Lower leg skin (tissue), 4 donors: ENCODE measurements at regions not wholly inside any gene's neighbourhood (a gene's known extent, or its start where the extent isn't known, plus 50 kb on each side); places are given as distances from the start of the nearest gene placed in this dataset.

Experiments used
- DNase-seq, 2 donors: peaks; one replicate each; pipeline ENCODE4 v3.0.0-alpha.2; 2019; ENCODE audit warnings: low spot score in 2 of 2
- H3K4me3 ChIP-seq: fragments of 200-600 bp; sonication (generic); 2 replicates; pipeline ENCODE4 v1.5.1; 2017; ENCODE audit warnings: mild to moderate bottlenecking, low read depth; ENCODE audit not compliant: poor library complexity, severe bottlenecking
- CTCF ChIP-seq, 3 donors: fragments of 450-650 bp; IDR thresholded peaks; one replicate each; pipeline ENCODE4 v1.5.1; 2016; ENCODE audit warnings: antibody characterized with exemption in 3 of 3, mild to moderate bottlenecking in 3 of 3, moderate library complexity in 2 of 3
- POLR2A ChIP-seq, 2 donors: fragments of 450-650 bp; IDR thresholded peaks; one replicate each; pipeline ENCODE4 v1.6.1; 2016 to 2017; ENCODE audit warnings: antibody characterized with exemption in 2 of 2, mild to moderate bottlenecking in 1 of 2, moderate library complexity in 1 of 2
- WGBS, 2 donors: methylation state at CpG; one replicate each; pipeline ENCODE4 v1.1.5; 2018; 5-methylcytosine and 5-hydroxymethylcytosine counted together
- intact Hi-C: fragments of 100-400 bp; cut with DNase I; formaldehyde crosslinking; loops from one replicate; pipeline ENCODE4 v1.15.0; 2023; ENCODE audit warnings: low total_unique reads

- no peak for TF ChIP-seq POLR2A (IDR thresholded peaks at IDR 0.05)
- no peak for TF ChIP-seq CTCF (IDR thresholded peaks at IDR 0.05)
- WGBS, 2 donors, result 65 to 78% methylated on average over 4 of the region's 4 CpGs
- intact Hi-C loops, result no loop called here
- no peak for DNase-seq
- no peak overlapping the region for H3K4me3 ChIP-seq
Observed at GRCh38 chr5:167800427-167800826, 491.0 kb upstream of the WWC1 start.

- DNase-seq, result no peak
- intact Hi-C loops, result no loop called here
- TF ChIP-seq POLR2A (IDR thresholded peaks at IDR 0.05) (no peak), CTCF (IDR thresholded peaks at IDR 0.05) (no peak)
- no peak overlapping the region for H3K4me3 ChIP-seq
- WGBS, 2 donors, result 70 to 89% methylated on average over 4 of the region's 4 CpGs
Observed at GRCh38 chr5:167801999-167802398, 489.4 kb upstream of the WWC1 start.

GRCh38 chr5:167802755-167803431 is 488.6 kb upstream of the WWC1 start:
- WGBS, 2 donors, result 38 to 53% methylated on average over 2 of the region's 2 CpGs
- intact Hi-C loops, result no loop called here
- TF ChIP-seq CTCF (IDR thresholded peaks at IDR 0.05) (no peak), POLR2A (IDR thresholded peaks at IDR 0.05) (no peak)
- no peak overlapping the region for H3K4me3 ChIP-seq
- DNase-seq, result no peak

GRCh38 chr5:167804512-167805220 is 486.8 kb upstream of the WWC1 start:
- TF ChIP-seq POLR2A (IDR thresholded peaks at IDR 0.05) (no peak), CTCF (IDR thresholded peaks at IDR 0.05) (no peak)
- no peak for DNase-seq
- WGBS, 2 donors, result 59 to 73% methylated on average over 7 of the region's 7 CpGs
- intact Hi-C loops, result no loop called here
- H3K4me3 ChIP-seq, result no peak overlapping the region

GRCh38 chr5:167810573-167810972 is 480.9 kb upstream of the WWC1 start:
- H3K4me3 ChIP-seq, result no peak overlapping the region
- no peak for TF ChIP-seq CTCF (IDR thresholded peaks at IDR 0.05)
- TF ChIP-seq POLR2A (IDR thresholded peaks at IDR 0.05), result no peak
- WGBS, 2 donors, result 92 to 93% methylated on average over 2 of the region's 2 CpGs
- DNase-seq, result no peak
- intact Hi-C loops, result no loop called here
